ENCODE measurements at regions not wholly inside any gene's neighbourhood (a gene's known extent, or its start where the extent isn't known, plus 50 kb on each side); places are given as distances from the start of the nearest gene placed in this dataset.
A peak's percentile ranks its signal among the peaks of the same experiment; 100 is the strongest.

DNA sequence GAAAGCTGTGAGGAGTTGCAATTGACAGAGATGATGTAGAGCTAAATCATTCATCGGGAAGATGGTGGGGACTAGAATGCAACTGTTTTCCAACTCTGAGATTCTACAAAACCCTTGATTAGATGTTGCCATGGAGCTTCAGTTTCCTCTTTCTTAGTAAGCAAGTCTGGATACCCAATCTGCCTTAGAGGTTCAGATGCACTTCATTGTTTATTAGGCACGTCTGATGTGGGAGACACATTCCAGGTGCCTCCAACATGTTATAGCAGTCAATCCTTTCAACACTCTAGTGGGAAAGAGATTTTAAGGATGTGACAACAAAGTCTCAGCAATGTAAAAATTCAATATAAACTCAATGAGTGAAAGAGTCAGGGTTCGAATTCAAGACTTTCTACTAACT, 291.3 kb upstream of the PHYHIPL start:
- no peak for ATAC-seq
- no peak for DNase-seq (ENCODE audit: missing footprints)
- intact Hi-C loops (cut with DNase I) = no loop called here

DNA sequence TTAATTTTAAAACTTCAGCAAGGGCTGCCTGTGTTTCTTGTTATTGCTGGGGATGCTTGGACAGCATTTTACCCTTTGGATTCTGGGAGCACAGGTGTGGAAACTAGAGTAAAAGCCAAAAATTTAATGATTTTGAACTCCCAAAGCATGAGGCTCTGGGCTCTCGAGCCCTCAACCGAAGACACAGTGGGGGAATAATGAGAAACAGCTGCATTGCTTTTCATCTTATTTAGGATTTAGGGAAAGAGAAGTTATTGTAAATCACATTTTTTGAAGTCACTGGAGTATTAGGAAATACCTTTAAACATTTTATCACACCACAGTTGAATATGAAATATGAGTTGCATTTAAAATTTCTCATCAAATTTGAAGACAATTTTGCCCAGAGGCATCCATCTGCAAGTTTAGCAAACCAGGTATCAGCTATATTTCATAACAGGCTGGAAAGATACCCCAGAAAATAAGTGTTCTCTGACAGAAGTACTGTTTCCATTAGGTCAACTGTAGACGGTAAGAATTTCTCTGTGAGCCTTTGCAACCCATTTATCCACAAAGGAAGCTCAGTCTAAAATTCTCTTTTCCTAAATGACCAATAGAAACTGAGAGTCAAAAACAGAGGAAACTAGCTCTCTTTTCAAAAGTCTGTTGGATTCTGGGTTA, 290.6 kb upstream of the PHYHIPL start:
- no peak for ATAC-seq
- no peak for DNase-seq (ENCODE audit: missing footprints)
- intact Hi-C loops (cut with DNase I) = no loop called here

DNA sequence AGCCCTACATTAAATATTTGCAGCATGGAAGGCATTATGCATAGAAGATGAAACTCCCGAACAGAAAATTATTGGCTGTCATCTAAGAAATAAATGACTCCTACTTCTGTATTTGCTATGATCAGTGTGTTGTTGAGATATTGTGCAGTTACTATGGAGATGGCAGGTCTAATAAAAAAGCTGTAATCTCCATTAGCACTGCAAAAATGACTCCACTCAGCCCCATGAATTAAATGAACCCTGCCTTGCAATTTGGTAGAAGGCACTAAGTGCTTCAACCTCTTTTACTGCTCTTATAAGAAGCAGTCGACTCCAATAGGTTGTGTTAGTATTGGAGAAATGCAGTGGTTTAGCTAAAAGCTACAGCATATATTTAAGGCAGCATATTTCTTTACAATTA, 290.0 kb upstream of the PHYHIPL start:
- no peak for DNase-seq (ENCODE audit: missing footprints)
- intact Hi-C loops (cut with DNase I) = no loop called here
- no peak for ATAC-seq

DNA sequence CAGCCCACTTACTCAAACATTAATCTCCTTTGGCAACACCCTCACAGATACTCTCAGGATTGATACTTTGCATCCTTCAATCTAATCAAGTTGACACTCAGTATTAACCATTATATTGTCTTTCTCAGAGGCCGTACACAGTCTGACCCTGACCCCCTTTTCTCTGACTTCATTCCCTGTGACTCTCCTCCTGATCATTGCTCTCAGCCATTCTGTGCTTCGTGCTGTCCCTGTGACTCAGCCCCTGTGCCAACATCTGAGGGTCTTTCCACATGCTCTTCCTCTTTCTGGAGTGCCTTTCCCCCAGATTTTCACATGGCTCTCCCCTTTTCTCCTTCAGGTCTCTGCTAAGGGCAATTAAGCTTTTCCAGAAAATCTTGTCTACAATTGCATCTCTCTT, 289.0 kb upstream of the PHYHIPL start:
- ATAC-seq = no peak
- DNase-seq (ENCODE audit: missing footprints) = no peak
- intact Hi-C loops (cut with DNase I) = no loop called here

DNA sequence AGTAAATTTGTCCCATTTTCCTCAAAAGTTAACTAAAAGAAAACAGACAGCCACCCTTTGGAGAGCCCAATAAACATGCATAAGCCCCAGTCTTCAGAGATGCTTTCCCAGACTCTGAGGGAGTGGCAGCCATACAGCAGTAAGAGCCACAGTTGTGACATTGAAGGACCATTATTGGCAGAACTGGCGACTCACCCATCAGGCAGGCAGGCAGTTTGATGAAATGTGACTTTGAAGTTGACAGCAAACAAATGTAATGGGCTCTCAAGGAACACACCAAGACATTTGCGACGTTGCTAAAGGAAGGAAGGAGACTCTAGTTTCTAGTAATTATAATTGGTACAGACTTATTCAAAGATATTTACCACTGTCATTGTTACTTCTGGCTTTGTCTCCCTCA, 287.5 kb upstream of the PHYHIPL start:
- ATAC-seq = no peak
- no peak for DNase-seq (ENCODE audit: missing footprints)
- intact Hi-C loops (cut with DNase I) = no loop called here

DNA sequence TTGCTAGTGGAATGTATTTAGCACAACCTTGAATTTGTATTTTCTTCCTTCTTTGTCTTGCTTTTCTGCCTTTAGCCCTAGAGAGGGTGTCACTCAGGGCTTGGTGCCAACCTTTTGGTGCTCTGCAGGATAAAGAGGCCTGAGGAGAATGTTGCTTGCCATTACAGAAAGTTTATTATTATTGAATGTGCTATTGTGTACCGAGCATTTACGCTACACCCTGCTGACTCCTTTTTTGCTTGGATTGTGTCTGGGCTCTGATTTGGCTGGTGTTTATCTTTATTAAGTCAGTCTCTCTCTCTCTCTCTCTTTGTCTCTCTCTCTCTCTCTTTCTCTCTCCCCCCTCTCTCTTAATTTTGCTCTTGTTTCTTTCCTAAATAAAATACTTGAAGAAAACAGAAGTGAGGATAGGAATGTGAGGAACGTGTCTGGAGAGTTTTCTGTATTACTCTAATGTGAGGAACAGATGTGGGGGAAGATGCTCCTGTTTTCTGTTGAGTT, 284.4 kb upstream of the PHYHIPL start:
- ATAC-seq (no peak), DNase-seq (ENCODE audit: missing footprints) (no peak)

DNA sequence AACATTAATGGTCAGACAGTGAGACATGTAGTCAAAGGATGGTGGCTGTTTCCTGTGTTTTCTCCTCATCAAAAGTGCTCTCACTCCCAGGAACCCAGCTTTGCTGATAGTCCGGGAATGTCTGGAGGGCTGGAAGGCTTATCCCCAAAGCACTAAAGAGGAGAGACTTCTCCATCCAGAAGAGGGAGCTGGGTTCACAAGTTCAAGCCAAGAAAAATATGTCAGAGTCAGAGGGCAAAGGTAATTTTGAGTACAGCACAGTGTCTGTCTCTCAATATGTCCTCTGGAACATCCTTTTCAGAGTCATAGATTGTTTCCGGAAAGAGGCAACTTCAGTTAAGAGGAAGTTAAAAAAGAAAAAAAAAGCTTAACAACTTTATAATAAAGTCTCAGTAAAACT, 281.5 kb upstream of the PHYHIPL start:
- ATAC-seq (peak; percentile 74), DNase-seq (ENCODE audit: missing footprints) (no peak)
- intact Hi-C loops (cut with DNase I) = loop anchor here (10.0 kb wide), 1 partner anchor 100 kb away; no protein-coding TSS in a partner anchor

More for the DNA sequence above, 284.4 kb upstream of the PHYHIPL start:
- intact Hi-C loops (cut with DNase I) = loop anchor here (10.0 kb wide), 1 partner anchor 97 kb away; no protein-coding TSS in a partner anchor

DNA sequence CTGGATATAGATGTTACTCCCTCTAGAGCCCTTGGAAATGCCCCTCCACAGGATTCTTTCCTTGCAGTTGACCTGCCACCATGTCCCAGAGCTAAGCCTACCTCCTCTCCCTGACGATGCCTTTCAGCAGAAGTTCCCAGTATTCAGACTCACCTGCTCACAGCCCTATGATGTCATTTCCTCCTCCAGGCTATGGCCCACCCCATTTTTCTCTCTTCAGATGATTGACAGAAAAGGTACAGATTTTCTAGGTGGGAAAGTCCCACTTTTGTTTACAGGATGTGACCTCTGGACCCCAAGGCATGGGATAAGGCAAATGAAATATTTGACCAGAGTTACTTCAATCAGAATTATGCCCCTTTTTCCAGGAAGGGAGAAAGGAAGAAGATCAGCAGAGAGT, 280.2 kb upstream of the PHYHIPL start:
- no peak for ATAC-seq
- no peak for DNase-seq (ENCODE audit: missing footprints)
- intact Hi-C loops (cut with DNase I) = loop anchor here (10.0 kb wide), 1 partner anchor 101 kb away; no protein-coding TSS in a partner anchor

DNA sequence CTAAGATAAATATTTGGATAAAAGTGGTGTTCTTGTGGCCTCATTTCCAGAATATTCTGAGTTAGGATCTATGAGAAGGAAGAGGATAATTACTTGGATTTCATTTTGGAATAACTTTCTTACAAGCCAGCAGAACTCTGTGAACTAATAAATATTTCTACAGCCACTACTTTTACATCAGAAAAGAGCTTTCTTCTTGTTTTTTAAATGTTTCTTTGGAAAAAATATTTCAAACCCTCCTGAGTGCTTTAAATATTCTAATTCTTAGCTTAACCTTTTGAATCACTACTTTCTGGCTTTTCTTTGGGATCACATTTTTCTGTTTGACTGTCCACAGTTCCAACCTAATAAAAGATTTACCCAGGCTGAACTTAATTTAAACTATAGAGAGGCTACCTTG, 279.2 kb upstream of the PHYHIPL start:
- intact Hi-C loops (cut with DNase I) = loop anchor here (10.0 kb wide), 1 partner anchor 102 kb away; no protein-coding TSS in a partner anchor
- ATAC-seq = no peak
- no peak for DNase-seq (ENCODE audit: missing footprints)

DNA sequence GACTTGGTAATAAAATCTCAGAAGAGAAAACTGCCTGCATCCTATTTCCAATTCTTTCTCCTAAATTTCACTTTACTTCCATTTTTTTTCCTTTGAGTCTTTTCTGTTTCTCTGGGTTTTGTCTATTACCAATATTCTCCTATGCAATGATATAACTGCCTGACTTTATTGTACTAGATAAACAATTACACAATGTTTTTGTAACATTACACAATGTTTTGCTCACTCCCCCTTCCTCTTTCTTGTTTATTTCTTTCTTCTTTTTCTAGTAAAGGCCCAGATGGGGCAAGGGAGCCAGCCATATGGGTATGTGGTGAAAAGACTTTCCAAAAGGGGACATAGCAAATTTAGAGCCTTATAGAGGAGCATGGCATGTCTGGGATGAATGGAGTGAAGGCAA, 278.7 kb upstream of the PHYHIPL start:
- DNase-seq (ENCODE audit: missing footprints) (no peak), ATAC-seq (no peak)
- intact Hi-C loops (cut with DNase I) = loop anchor here (10.0 kb wide), 1 partner anchor 103 kb away; no protein-coding TSS in a partner anchor

DNA sequence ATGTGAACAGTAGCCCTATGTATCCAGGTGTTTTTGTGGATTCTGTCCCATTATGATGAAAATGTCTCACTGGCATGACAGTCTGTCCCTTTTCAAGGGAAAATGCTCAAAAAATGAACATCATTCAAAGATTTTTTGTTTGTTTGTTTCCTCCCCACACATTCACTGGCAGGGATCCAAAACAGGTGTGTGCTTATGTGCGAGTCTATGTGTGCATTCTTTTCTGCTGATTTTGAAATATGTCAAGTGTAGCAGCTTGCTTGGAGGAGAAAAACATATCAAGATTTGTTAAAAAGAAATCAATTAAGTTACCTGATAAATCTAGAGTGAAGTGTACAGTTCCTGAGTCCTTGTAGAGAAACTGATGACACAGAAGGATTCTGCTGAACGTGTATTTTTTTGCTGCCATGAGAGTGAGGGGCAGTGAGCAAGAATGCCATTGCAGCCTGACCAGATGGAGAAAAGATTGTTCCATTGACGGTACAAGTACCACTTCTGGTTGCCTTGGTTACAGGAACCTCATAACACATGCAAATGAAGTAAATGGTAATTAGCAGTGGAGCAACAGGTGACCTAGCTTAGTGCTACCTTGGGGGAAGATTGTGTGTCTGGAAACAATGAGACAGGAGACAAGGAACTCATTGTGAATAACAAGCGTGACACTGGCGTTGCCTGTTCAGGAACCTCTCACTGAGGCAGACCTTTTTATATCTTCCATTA, 277.4 kb upstream of the PHYHIPL start:
- DNase-seq (ENCODE audit: missing footprints) (no peak), ATAC-seq (no peak)
- intact Hi-C loops (cut with DNase I) = loop anchor here (10.0 kb wide), 1 partner anchor 104 kb away; no protein-coding TSS in a partner anchor

DNA sequence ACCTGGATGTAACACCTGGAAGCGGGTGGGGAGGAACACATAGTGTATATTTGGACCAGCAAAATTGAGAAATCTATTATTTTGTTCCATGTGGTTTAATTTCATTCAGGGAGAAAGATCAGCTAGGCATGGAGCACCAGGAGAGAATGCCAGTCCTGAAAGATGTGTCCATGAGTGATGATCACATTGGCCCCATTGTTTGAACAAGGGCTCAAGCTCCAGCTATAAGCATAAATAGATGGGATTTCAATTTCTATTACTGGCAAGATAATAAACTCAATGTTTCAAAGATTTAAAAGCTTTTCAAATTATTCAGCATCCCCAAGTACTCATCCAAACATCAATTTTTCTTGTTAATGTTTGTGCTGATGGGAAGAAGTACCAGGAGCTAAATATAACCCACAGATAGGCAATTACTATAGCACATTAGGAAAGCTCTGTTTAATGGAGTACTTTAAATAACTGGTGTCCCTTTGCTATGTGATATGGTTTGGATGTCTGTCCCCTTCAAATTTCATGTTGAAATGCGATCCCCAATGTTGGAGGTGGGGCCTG, 275.3 kb upstream of the PHYHIPL start:
- DNase-seq (ENCODE audit: missing footprints) = no peak
- ATAC-seq = no peak
- intact Hi-C loops (cut with DNase I) = no loop called here

DNA sequence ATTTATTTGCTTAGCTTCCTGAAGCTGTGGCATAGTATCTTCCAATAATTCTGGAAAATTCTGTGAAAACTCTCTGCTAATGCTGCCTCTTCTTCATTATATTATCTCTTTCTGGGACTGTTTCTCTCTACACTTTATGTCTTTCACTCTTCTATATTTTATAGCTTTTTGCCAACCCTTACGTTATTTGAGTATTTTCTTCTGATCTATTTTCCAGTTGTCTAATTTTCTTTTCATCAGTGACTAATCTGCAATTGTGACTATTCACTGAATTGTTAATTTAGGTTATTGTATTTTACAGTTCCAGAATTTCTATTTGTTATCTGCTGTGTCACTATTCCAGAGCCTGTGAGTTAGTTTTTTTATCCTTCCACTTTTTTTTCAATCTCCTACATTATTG, 273.4 kb upstream of the PHYHIPL start:
- no peak for ATAC-seq
- no peak for DNase-seq (ENCODE audit: missing footprints)
- intact Hi-C loops (cut with DNase I) = no loop called here

DNA sequence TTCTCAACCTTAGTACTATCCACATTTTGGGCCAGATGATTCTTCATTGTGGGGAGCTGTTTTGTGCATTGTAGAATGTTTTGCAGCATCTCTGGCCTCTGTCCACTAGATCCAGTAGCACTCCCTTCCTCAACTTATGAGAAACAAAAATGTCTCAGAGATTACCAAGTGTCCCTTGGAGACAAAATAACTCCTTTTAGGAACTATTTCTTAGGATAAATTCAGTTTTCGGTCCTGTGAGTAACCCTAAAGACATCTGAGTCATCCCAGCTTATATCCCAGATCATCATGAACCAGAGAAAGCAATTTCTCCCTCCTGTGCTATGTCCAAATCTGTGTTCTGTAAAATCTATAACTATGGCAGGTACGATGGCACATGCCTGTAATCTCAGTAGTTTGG, 266.6 kb upstream of the PHYHIPL start:
- DNase-seq (ENCODE audit: missing footprints) = no peak
- ATAC-seq = no peak
- intact Hi-C loops (cut with DNase I) = no loop called here

DNA sequence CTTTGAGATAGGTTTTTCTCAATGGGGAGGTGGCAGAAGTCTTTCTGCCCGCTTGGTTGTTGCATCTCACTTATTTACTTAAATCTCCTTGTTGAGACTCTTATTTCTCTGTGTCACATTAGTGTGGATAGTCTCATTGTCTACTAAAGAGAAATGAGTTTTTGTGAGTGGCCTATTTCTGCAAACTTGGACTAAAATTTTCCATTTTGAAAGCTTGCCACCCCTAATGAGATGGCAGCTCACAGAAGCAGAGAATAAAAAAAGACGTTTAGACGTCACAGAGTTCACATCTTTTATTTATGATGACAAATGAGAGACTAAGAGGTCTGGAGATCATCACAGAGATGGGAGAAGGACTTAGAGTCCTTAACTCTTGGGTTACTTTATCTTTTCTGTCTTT, 262.7 kb upstream of the PHYHIPL start:
- ATAC-seq (no peak), DNase-seq (ENCODE audit: missing footprints) (no peak)
- intact Hi-C loops (cut with DNase I) = no loop called here

DNA sequence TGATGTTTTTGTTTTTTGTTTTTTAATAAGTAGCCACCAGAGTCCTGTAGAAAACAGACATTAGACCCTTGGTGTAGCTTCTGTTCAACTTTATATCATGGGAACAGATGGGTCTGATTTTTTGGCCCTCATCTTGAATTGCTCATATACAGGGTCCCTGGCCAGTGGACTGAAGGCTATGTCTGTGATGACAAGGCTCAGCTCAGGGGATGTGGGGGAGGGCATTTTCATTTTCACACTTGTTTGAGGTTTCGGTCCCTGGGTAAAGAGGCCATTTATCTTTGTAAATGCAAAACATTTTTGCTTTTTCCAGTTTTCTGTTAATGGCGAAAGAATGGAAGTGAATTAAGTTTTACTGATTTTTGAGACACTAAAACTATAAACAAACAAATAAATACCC, 257.6 kb upstream of the PHYHIPL start:
- ATAC-seq = no peak
- DNase-seq (ENCODE audit: missing footprints) = no peak
- intact Hi-C loops (cut with DNase I) = no loop called here

DNA sequence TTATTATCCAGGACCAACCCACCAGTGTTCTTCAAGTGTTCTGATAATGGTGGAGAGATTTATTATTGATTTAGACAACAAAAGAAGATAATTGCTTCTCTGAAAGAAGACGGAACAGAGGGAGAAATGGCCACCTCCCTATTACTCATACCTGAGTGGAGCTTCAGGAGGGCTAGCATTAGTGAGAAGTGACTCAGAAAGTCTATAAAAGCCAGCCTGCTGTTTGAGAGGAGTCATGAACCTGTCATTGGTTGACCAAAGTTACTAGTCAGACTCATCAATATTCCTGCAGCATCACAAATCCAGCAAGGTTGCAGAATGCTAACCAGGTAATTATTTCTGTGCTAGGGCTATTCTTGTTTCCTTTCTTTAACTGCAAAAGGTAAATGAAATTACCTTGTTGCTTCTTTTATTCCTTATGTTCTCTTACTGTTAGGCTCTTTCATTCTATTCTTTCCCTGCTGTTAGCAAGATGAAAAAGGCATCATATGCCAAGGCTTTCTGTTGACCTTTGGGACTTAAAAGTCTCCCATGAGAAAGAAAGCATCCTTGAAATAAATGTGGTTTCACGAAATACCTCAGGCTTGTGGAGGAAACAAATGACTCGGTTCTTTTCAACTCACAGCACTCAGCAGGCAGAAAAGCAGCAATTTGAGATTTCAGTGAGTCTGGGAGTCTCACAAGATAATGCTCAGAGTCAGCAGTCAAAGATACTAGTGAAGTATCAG, 256.4 kb upstream of the PHYHIPL start:
- intact Hi-C loops (cut with DNase I) = no loop called here

DNA sequence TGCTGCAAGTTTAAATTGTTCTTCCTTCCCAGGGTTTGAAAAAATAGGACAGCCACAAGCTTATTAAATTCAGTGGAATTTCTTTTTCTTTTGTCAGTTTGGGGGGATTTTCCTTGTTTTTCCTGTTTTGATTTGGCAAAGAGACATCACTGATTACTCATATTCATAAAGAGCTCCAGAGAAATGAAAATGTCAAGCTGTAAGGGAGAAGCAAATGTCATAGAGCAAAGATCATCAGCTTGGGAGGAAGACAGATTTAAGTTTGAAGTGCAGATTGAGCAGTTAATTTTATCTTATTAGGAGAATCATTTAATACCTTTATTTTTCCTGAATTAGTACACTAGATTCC, 255.8 kb upstream of the PHYHIPL start:
- ATAC-seq (peak; percentile 37), DNase-seq (ENCODE audit: missing footprints) (no peak)
- intact Hi-C loops (cut with DNase I) = no loop called here

More for the DNA sequence above, 256.4 kb upstream of the PHYHIPL start:
- ATAC-seq = peak; percentile 46
- no peak for DNase-seq (ENCODE audit: missing footprints)

DNA sequence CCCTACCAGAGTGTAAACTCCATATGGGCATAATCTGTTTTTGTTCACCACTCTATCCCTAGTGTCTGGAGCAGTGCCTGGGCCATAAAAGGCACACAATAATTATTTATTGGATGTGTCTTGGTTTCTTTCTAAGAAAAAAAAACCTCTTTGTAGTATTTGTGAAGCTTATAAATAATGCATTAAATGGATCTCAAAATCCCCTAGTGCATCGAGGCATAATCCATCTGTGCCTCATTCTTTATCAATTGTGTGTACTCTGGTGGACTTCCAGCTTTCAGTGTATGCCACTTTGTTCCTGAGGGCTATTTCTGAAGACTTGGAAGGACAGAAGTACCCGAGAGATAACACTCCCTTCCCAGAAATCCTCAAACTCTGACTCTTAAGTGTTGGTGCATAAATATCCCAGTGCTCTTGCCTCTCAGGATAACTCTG, 255.0 kb upstream of the PHYHIPL start:
- peak; percentile 80 for ATAC-seq

More for the DNA sequence above, 255.0 kb upstream of the PHYHIPL start:
- no peak for DNase-seq (ENCODE audit: missing footprints)
- intact Hi-C loops (cut with DNase I) = no loop called here
